Kidney tubule cell (primary cell): ENCODE measurements at regions not wholly inside any gene's neighbourhood (a gene's known extent, or its start where the extent isn't known, plus 50 kb on each side); places are given as distances from the start of the nearest gene placed in this dataset.
A peak's percentile ranks its signal among the peaks of the same experiment; 100 is the strongest.
"Not testable (repeated sequence)": the region's sequence is repeated elsewhere in the genome, so short reads cannot be mapped to it uniquely, and the experiment has no call there.

Experiments
- DNase-seq: peaks from one replicate; pipeline ENCODE4 v3.0.0-alpha.2; 2018; ENCODE audit warnings: low spot score

DNA sequence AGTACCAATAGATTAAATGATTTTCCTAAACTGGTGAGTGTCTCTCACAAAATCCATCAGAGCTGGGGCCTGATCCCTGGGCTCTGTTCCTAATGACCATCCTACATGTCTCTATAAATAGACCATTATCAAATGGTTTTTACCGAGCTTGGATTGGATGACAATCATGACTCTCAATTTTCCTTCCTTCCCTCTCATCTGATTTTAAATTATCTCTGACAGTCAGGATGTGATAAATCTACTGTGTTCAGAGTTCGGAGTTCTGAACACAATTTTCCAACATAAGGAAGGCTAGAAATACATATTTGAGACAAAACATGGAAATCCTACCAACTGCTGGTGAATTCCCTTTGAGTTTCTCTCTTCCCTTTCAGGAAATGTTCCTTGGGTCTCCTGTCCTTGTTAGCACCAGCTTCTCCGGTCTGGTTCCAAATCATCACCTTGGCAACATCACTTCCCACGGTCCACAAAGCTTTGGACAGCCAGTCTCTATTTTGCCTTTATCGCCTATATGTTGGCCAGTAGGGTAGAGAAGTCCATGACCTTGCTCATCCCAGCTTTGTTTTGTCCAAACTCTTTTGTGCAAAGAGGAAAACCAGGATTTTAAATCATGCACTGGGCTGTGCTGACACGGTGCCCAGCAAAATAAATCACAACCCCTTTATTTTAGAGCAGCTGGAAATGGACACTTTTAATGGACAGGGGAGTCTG, 139.6 kb upstream of the ITGA6 start:
- DNase-seq = no peak

DNA sequence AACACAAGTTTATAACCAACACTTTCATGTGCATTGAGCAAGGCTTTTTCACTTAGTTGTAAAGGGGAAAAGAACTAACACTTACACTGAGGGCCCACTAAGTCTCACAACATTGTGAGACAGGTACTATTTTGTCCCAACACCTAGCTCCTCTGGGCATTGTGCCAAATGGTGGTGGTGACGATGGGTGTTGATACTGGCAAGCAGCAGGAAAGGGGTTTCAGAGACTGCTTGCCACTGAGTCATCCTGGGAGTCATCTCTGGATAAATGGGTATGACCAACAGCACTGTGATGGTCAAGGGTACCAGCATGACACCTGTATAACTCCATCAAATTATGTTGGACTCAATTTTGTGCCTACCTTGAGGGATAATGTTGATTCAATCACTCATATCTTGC, 138.8 kb upstream of the ITGA6 start:
- DNase-seq = peak; percentile 96

- peak; percentile 17 for DNase-seq
Measured at GRCh38 chr2:172293952-172294351, 133.4 kb upstream of the ITGA6 start.

DNA sequence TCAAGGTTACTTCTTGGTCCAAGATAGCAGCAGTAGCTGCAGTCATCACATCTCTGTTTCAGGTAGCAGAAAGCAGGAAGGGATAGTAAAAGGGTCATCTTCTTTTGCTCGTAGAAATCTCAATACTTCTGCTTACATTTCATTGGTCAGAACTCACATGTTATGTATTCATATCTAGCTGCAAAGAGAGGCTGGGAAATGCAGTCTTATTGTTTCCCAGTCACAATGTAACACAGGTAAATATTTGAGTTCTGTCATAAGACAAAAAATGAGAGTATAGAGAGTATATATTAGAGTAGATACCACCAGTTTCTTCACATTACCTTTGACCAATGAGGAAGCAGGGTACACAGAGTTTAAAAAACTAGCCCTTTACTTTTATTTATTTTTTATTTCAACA, 132.4 kb upstream of the ITGA6 start:
- DNase-seq = no peak

DNA sequence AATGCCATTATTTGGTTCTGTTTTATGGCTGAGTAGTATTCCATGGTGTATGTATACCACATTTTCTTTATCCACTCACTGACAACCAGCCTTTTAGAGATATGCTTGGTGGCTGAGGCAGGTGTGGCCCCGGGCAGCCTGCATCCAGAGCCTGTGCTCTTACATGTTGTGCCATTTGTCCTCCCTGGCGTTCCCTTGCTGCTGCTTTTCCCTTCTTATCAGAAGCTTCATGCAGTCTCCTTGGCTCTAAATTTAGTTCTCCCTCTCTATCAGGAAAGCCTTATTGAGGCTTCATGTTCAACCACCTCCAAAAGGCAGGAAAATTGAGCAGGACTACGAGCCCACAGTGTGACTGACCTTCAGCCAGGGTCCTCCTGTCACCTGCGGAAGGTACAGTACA, 131.7 kb upstream of the ITGA6 start:
- DNase-seq = no peak

DNA sequence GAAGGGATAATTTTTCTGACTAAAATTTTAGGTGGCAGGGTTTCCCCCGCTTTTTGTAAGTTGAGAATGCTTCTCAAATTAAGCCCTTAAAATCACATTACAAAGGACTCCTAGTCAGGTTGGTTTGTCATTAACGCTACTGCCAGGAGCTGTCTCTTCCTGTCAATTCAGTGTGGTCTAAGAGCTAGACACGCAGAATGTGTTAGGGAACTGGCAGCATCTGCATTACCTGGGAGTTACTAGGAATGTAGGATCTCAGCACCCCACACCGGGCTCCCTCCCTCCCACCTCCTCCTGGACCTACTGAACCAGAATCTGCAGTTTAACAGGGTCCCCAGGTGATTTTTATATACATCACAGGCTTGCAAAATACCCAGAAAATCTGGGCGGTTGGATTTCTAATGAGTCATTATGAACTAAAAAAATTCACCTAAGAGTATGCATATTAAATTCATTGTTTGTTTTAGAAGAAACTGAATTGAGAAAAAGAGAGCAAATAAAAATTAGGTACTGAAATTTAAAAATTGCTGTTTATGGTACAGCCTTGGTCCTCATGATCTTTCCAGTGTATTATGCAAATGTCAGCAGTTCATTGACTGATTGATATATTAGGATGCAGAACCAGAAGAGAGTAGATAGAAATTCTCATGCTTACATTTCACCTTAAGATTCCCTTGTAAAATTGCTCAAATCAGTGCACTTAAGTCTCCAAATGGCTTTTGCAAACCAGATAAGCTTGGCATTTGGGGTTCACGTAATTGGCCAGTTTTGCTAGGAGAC, 130.9 kb upstream of the ITGA6 start:
- no peak for DNase-seq

GRCh38 chr2:172297531-172297930, 129.9 kb upstream of the ITGA6 start:
- DNase-seq = no peak

- no peak for DNase-seq
Measured at GRCh38 chr2:172297950-172298349, 129.4 kb upstream of the ITGA6 start.

DNA sequence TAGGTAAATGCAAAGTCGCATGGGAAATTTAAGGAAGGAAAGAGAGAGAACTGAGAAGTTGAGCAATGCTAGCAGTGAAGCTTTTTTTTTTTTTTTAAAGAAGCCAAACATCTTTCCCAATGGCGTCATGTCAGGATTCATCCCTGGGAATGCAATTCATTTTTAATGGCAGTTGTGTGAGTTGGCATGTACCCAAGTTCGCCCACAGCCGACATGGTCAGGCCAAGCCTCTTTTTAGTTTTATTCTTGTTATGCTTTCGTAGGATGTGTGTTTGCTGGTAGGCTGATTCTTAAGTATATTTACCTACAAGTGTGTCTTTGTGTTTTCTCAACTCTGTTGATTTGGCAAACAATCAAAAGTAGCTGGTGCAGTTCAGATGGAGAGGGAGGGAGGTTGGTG, 127.6 kb upstream of the ITGA6 start:
- DNase-seq = peak; percentile 50

DNA sequence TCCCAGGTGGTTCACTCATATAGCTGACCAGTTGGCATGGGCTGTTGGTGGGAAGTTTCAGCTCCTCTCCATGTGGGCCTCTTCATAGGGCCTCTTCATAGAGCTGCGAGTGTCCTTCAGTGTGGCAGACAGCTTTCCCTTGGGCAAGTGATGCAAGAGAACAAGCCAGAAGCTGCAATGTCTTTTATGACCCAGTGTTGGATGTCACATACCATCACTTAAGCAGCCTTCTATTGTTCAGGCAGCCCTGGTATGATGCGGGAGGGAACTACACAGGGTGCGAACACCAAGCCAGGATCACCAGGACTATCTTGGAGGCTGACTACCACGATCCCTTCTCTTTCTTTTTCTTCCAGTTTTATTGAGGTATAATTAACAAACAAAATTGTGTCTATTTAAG, 126.5 kb upstream of the ITGA6 start:
- no peak for DNase-seq

DNA sequence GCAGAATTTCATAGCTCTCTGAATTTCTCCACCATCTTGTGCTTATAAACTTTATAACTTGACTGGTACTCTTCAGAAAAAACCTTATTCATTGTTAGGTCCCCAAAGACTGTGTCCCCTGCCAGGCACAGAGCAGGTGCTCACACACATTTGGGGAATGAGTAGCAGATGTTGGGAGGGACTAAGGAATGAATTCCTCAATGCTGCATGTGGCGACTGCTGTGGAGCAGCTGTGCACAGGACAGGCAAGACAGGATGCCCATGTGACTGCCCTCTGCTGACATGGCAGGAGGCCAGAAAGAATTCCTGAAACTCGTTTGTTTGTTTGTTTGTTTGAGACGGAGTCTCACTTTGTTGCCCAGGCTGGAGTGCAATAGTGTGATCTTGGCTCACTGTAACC, 122.3 kb upstream of the ITGA6 start:
- DNase-seq = no peak

DNA sequence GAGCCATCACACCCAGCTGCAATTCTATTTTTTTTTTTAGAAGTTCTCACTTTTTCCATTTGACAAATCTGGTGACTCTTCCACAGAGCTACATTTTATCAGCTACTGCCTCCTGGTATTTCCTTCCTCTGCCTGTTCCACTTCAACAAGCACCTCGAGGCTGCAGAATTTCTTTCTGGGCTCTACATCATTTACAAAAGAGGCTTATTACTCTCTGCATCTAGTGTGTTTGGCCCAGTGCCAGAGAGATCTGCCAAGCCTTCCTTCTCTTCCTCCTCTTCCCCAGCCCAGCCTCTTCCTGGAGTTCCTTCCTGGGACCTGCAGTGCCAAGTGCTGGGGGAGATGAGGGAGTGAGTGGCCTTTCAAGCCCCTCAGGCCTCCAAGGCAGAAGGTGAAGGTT, 119.6 kb upstream of the ITGA6 start:
- peak; percentile 78 for DNase-seq

DNA sequence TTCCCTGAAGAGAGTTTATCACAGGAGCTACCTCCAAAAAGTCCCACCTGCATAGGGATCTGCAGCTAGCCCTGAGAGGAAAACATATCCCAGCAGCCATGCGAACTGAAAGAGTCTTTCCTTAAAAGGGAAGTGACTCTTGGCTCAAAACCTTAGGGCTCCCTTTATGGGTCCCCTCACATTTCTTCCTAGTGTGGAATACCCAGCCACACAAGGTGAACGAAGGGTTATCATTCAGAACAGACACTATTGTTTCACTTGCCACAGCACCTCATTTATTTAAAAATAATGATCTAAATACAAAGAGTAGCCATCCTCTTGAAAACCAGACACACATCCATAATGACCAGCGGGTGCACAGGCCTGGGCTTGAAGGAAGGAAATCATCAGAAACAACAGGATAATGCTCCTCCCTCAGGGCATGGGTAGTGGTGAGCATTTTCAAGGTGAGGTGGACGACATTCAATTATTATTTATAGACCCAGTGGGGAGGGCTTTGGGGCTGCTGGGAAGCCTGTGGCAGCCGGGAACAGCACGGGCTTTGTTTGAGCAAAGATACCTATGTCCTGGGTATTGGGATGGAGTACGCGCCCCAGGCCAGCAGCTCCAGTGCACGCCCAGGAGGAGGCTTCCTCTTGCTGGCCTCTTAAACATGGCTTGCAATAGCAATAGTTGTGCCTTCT, 119.0 kb upstream of the ITGA6 start:
- DNase-seq = no peak

DNA sequence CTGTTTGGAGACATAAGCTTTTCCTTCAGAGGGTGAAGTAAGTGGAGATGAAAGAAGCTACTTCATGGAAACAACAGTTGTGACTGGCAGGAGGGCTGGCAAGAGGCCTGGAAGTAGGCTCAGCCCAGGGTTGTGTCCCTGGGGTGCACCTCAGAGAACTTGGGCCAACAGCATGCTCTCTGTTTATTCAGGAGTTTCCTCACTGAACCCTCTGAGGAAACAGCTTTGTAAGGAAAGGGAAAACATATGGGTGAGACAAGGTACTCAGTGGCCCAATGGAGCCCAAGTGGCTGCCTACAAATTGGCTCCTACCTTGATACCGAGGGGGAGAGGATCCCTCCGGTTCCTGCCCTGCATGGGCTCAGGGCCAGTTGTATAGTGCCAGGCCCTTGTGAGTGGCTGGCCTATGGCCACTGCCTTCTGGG, 115.5 kb upstream of the ITGA6 start:
- DNase-seq = no peak

- DNase-seq = no peak
Measured at GRCh38 chr2:172313715-172314341, 113.6 kb upstream of the ITGA6 start.

GRCh38 chr2:172315070-172315469, 112.3 kb upstream of the ITGA6 start:
- not testable (repeated sequence) for DNase-seq

DNA sequence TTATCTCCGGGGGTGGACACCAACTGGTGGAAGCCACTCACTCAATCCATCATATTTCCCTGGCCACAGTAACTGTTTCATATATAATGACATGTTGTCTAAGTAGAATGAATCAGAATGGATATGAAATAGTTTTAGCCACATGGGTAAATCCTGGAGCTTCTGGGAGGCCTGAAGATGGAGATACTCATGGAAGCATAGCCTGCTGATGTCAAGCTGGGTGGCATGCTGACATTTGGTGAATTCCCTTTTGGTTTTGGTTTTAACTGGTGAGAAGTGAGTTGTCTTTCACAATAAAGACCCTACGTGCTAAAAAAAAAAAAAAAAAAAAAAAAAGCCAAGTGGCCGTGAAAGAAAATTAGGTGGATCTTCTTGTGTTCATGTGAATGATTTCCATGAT, 105.3 kb upstream of the ITGA6 start:
- no peak for DNase-seq

DNA sequence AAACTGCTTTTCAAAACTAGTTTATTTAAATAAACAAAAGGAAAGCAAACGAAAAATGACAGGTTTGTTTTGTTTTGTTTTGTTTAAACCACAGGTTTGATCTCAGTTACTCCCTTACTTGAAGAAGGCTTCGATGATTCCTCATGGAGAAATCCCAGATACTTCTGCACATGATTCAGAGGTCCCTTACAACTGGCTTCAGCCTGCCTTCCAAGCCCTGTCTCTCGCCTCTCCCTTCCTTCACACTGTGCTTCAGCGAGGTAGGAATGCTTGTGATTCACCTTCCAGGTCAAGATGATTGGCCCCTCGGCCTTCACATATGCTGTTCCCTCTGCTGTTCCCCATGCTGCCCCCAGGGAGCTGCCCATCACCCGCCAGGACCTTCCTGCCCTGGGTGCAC, 104.1 kb upstream of the ITGA6 start:
- peak; percentile 92 for DNase-seq

DNA sequence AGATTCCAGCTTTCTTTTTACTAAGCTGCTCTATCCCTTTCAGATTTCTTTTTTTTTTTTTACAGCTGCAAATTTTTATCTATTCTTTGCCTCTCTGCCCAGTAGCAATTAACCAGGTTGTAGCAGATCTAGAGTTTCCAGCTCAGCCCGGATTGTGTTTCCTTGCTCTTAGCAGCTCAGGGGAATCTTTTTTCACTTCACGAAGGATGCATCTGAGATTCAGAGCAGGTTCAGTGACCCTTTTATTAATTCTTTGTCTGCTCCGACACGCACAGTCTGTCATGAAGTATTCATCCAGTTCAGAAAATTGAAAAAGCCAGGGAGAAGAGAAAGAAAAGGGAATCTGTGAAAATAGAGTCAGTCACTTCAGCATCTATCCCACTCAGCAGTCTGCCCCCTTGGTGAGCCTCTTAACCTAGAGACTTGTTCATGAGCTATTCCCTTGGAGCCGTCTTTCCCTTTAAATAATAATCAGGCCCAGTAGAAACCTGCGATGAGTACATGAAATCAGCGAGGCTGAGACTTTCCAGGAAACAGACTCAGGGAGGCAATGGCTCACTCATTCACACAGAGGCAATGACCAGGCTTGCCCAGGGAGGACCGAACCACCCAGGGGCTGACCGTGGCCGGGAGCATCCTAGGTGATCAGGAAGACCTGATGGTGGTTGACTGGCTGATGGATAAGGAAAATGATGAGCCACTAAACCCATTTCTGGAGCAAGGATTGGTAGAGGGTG, 103.4 kb upstream of the ITGA6 start:
- peak; percentile 76 for DNase-seq

- DNase-seq = no peak
Measured at GRCh38 chr2:172326211-172326509, 101.2 kb upstream of the ITGA6 start.

DNA sequence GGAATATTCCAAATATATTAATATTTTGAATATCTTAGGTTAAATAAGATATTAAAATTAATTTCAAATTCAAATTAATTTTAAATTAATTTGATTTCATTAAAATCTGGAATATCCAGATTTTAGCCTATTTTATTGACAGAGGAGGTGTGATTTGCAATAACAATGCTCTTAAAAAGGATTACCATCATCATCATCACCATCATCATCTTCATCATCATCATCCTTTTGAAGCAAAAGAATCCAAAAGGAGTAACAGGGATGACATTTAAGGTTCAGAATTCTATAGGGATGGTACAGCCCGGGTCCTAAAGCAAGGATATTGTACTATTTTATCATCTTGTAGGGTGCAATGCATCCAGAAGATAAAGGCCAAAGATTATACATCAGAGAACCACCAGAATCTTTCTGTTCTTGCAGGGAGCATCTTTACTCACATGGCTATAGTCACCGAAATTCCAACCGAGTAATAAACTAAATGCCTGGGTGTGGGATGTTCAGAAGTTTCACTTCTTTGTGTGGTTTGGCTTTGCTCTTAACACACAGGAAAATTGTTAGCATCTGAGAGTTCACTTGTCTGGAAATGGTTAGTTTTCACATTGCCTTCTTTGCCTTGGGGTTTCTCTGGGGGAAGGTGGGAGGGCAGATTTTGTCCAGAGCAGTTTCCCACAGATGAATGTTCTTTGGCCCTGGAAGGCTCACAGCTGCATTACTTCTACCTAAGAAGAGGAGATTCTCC, 99.1 kb upstream of the ITGA6 start:
- no peak for DNase-seq

DNA sequence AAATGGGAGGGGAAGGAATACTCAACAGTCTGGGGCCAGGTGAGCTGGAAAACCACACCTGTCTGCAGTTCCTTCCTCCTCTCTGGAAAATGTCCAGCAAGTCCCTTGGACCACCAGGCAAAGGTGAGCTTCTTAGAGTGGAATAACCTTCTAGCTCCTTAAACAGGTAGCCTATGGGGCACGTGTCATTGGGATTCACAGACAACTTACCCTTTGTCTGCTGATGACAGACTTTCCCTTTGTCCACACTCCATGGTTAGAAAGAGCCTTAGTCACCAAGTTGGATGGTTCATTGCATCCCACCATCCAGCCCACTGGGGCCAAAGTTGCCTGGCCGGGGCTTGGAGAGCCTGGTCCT, 98.0 kb upstream of the ITGA6 start:
- DNase-seq = peak; percentile 45
